ENCODE measurements at regions not wholly inside any gene's neighbourhood (a gene's known extent, or its start where the extent isn't known, plus 50 kb on each side); places are given as distances from the start of the nearest gene placed in this dataset.

DNA sequence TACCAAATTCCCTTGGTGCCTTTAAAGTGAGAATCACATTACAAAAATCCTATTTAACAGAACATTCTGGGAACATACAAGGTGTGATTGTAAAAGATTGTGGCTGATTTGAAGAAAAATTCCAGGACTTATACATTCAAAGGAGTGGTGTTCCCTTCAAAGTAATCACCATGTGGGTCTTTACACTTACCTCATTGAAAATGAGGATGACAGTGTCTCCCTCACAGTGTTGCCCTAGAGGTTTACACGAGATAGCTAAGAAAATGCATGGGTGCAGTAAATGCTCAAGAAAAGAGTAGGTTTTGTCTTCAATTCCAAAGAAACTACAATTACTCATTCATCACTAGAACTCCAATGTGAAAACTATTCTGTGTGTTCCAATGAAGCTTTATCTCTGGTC is 331.5 kb downstream of the SLC4A3 start:
- TF ChIP-seq, protein P1, sequence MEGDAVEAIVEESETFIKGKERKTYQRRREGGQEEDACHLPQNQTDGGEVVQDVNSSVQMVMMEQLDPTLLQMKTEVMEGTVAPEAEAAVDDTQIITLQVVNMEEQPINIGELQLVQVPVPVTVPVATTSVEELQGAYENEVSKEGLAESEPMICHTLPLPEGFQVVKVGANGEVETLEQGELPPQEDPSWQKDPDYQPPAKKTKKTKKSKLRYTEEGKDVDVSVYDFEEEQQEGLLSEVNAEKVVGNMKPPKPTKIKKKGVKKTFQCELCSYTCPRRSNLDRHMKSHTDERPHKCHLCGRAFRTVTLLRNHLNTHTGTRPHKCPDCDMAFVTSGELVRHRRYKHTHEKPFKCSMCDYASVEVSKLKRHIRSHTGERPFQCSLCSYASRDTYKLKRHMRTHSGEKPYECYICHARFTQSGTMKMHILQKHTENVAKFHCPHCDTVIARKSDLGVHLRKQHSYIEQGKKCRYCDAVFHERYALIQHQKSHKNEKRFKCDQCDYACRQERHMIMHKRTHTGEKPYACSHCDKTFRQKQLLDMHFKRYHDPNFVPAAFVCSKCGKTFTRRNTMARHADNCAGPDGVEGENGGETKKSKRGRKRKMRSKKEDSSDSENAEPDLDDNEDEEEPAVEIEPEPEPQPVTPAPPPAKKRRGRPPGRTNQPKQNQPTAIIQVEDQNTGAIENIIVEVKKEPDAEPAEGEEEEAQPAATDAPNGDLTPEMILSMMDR (IDR thresholded peaks at IDR 0.05), result no peak

DNA sequence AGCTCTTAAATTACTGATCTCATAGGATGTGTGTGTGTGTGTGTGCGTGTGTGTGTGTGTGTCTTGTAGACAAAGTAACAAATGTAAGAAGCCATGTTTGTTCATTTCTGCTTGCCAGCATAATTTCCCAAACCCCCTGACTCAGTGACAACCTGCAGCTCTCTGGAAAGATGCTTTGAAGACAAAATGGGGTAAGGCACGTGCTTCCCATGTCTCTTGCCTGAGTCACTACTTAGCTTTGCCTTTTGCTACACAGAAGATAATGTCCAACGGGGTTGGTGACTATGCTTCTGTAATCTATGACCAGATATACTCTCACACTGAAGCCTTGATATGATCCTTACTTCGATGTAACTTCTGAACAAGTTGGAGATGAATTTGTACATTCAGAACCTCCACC is 332.0 kb downstream of the SLC4A3 start:
- TF ChIP-seq, protein P1 (IDR thresholded peaks at IDR 0.05), result no peak

DNA sequence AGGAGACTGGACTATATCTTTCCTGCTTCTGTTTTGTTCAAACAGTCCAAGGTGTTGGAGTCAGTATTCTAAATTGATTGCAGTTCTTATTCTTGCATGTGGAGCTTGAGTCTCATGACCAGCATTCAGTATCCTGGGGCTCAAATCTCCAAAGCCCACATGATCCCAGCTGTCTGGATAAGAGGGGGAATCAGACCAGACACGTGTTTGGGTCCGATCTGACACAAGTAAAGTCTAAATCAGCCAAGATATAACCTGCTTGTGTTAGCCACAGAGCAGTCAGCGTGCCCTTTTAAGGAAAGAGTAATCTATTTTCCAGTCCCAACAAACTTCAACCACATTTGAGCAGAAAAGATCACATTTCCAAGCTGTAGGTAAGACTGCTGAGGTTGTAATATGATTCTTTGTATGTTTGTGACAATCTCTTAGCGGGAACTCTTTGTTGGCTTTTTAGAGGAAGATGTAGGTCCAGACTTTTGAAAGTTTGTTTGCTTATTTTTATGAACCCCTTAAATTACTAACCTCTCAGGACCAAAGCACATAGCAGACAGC is 334.6 kb downstream of the SLC4A3 start:
- TF ChIP-seq, protein P1 (IDR thresholded peaks at IDR 0.05), result no peak

DNA sequence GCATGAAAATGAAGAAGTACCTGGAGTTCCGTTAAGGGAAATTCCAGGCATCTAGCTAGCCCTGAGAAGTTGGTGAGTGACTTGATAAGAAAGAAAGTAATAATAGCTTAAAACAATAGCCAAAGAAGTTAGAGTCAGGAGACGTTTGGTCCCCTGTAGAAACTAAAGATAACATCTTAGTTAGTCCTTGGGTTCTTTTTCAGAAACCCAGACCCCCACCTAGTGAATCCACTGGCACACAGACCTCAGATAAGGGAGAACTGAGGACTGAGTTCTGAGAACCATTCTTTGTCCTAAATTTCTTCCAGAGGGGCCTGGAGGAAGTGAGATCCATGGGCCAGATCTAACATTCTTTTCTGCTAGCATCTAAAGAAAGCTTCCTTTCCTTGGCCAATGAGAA is 335.4 kb downstream of the SLC4A3 start:
- TF ChIP-seq, protein P1 (IDR thresholded peaks at IDR 0.05), result no peak

DNA sequence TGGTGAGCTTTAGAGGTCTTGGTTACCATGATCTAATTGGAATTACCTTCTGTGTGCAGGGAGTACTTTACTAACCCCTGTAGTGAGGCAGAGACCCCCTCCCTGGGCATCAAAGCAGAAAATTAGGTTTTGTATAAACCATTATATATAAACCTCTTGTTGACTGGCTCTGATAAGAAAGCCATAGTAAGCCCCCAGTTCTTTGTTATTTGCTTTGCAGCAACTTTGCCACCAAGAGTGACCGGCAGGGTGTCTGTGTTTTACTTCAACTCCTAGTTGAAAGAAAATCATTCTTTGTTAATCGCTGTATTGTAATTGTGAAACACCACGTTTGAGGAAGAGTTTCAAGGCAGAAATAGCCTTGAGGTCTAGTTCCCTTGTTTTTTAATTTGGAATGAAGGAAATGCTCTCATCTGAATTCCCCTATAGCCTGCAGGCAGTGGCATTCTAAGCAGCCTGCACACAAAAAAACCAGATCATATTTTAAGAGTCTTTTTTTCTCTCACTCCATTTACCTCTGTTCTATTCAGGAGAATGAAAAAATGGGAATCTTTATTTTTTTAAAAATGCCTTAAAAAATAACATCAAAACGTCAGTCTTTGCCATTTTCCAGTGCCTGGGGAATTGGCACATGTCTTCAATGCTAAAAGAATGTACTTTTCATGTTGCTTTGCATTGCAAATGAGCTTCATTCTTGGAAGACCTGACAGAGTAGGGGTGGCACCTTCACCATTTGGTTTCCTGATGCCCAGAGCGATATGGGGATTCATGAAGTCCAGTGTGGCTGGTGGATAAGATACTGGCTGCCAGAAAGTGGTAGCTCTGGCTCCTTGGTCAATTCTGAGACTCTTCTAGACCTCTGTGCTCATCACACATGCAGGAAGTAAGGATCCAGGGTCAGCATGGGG is 338.1 kb downstream of the SLC4A3 start:
- TF ChIP-seq, protein P1 (IDR thresholded peaks at IDR 0.05), result no peak

DNA sequence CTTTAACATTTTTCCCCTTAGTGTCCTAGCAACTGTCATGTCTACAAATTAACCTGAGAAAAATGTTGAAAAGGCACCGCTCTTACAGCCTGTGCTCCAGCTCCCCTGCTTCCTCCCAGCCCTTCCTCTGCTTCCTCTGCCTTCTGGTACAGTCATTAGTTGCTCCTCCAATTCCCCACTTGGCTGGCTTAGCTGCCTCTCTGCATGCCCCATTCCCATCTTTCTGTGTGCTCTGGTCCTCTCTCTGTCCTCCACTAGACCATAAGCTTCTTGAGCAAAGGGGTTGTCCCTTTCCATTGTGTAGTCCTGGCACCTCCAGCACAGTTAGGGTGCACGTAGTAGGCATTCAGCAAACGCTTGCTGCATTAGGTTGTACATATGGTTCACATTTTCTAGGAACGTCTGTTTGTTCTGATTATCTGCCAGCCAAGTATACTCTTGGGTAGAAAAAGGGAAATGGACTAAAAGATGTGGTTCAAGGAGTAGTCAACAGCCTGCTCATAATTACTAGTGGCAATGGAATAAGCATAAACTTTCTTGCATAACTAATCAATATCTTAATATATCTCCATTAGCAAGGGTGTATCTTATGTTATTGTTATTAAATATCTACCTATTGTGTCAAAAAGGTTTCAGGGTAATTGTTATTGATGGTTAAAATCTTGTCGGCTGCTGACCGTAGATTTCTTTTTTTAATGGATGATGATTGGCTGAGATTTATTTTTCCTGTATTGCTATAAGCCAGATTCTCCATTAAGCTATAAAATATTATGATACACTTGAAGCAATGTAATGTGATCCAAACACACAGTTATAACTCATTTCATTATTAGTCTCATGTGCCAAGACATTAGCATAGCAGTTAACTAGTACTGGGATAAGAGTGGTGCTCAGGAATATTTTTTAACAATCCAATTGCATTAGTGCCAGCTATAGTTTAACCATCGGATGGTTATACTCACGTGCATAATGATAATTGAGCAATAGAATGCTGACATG is 340.1 kb downstream of the SLC4A3 start:
- TF ChIP-seq, protein P1 (IDR thresholded peaks at IDR 0.05), result no peak

DNA sequence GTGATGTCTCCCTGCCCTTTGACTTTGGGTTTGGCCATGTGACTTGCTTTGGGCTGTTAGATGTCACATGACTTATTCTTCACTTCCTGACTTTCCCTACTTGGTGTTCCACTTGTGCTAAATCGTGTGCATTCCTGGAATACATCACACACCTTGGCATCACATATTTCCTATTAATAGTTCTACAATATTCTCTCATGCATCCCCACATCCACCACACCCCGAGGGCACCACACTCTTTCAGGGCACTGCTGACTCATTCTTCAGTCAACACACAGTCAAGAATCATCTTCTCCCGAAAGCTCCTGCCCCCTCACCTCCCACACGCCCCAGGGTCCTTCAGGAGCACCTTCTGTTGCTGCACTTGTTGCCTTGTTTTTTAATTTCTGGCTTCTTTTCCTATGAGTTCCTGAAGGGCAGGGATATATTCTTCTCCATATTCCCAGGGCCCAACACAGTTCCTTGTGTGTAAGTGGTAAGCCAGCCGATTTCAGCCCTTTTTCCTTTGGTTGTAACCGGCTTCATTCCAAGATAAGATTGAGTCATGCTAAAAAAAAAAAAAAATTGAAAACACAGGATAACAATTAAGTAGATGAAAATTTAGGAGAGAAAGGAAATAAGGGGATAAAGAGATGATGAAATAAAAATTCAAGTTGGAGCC is 341.4 kb downstream of the SLC4A3 start:
- TF ChIP-seq, protein P1 (IDR thresholded peaks at IDR 0.05), result no peak

Measured in LNCAP (cell line).